A549 (cell line): ENCODE measurements at regions not wholly inside any gene's neighbourhood (a gene's known extent, or its start where the extent isn't known, plus 50 kb on each side); places are given as distances from the start of the nearest gene placed in this dataset.

Source experiments
- ATAC-seq, 2 experiments: fragments of 200-7000 bp in 1 of 2; fragments of >200 bp in 1 of 2; cut with Nextera tagmentation in 1 of 2; cut with Tn5 transposase in 1 of 2; 3 replicates each; pipeline versions ENCODE4 v1.8.0 to v1.9.1; 2018 to 2020; ENCODE audit warnings: mild to moderate bottlenecking in 1 of 2, moderate library complexity in 1 of 2
- CTCF ChIA-PET: fragments of 300-600 bp; sonication (Branson Sonifier 250); formaldehyde crosslinking; extraction: SDS; loops from one replicate; lab custom pipeline; 2021; ENCODE audit warnings: antibody characterized with exemption, inconsistent platforms; lab: Yijun Ruan, JAX
- POLR2A ChIA-PET: fragments of 350-600 bp; formaldehyde crosslinking; extraction: SDS; loops from one replicate; lab custom pipeline; 2021; ENCODE audit warnings: antibody characterized with exemption, inconsistent platforms; lab: Yijun Ruan, JAX
- DNase-seq, 2 experiments: peaks; one replicate each; pipeline versions ENCODE4 v3.0.0 to v3.0.0-alpha.2; 2011 to 2016; ENCODE audit warnings: low read depth in 1 of 2, low spot score in 1 of 2
- FAIRE-seq: peaks from 2 replicates; lab custom pipeline; 2011; peaks lifted over from hg19 to GRCh38; lab: Jason Lieb, UNC
- H3K27ac ChIP-seq, 2 experiments: fragments of >200 bp; sonication (Bioruptor Twin); formaldehyde crosslinking; 3 replicates each; pipeline ENCODE4 v1.5.1; 2016 to 2017
- H3K4me1 ChIP-seq: fragments of >200 bp; sonication (Bioruptor Twin); formaldehyde crosslinking; 3 replicates; pipeline ENCODE4 v1.6.1; 2016
- H3K4me2 ChIP-seq: fragments of >200 bp; sonication (Bioruptor Twin); formaldehyde crosslinking; 3 replicates; pipeline ENCODE4 v1.6.1; 2016
- H3K4me3 ChIP-seq: fragments of >200 bp; sonication (Bioruptor Twin); formaldehyde crosslinking; 3 replicates; pipeline ENCODE4 v1.5.1; 2016
- H3K9me3 ChIP-seq: fragments of >200 bp; sonication (Bioruptor Twin); formaldehyde crosslinking; 3 replicates; pipeline ENCODE4 v1.6.1; 2016
- BHLHE40 ChIP-seq: IDR thresholded peaks from 2 replicates; pipeline ENCODE4 v1.6.1; 2012; ENCODE audit warnings: low read depth, low read length, inconsistent platforms
- CEBPB ChIP-seq, 2 experiments: fragments of >200 bp in 1 of 2; sonication (Bioruptor Twin) in 1 of 2; formaldehyde crosslinking in 1 of 2; IDR thresholded peaks; 2 replicates each; pipeline ENCODE4 v1.6.1; 2012 to 2016
- EP300 ChIP-seq, 2 experiments: fragments of >200 bp; sonication (Bioruptor Twin); formaldehyde crosslinking; IDR thresholded peaks; 2 replicates in 1 of 2; 3 replicates in 1 of 2; pipeline ENCODE4 v1.6.1; 2016 to 2017
- ESRRA ChIP-seq: fragments of 150-350 bp; IDR thresholded peaks from 2 replicates; pipeline ENCODE4 v1.6.1; 2014; ENCODE audit warnings: mild to moderate bottlenecking, low read length, borderline replicate concordance
- FOSB ChIP-seq: fragments of 250-450 bp; sonication (Bioruptor Pico); IDR thresholded peaks from 2 replicates; pipeline ENCODE4 v1.5.0; 2020; ENCODE audit warnings: mild to moderate bottlenecking, moderate library complexity
- FOXS1 ChIP-seq: fragments of 250-450 bp; sonication (Bioruptor Pico); IDR thresholded peaks from 2 replicates; pipeline ENCODE4 v1.5.0; 2020; ENCODE audit warnings: mild to moderate bottlenecking, moderate library complexity
- GATA3 ChIP-seq: IDR thresholded peaks from 2 replicates; pipeline ENCODE4 v1.6.1; 2012; ENCODE audit warnings: borderline replicate concordance
- HOXB5 ChIP-seq: fragments of 250-450 bp; sonication (Bioruptor Pico); IDR thresholded peaks from 2 replicates; pipeline ENCODE4 v1.5.0; 2020; ENCODE audit warnings: mild to moderate bottlenecking, moderate library complexity
- JUN ChIP-seq, 2 experiments: fragments of >200 bp; sonication (Bioruptor Twin); formaldehyde crosslinking; IDR thresholded peaks; 2 replicates in 1 of 2; 3 replicates in 1 of 2; pipeline ENCODE4 v1.6.1; 2016 to 2017
- KDM1A ChIP-seq: fragments of 200-600 bp; sonication (generic); IDR thresholded peaks from 2 replicates; pipeline ENCODE4 v1.6.1; 2016; ENCODE audit warnings: low read depth, mild to moderate bottlenecking
- MAFK ChIP-seq: fragments of 450-650 bp; IDR thresholded peaks from 2 replicates; pipeline ENCODE4 v1.6.1; 2014; ENCODE audit not compliant: partially characterized antibody
- MYC ChIP-seq: IDR thresholded peaks from 2 replicates; pipeline ENCODE4 v1.6.1; 2012; ENCODE audit warnings: mild to moderate bottlenecking, inconsistent platforms, low read length, improper control_type of control experiment, borderline replicate concordance
- POLR2AphosphoS2 ChIP-seq: conservative IDR thresholded peaks from 2 replicates; pipeline ENCODE4 v1.6.1; 2012; ENCODE audit warnings: low read length, improper control_type of control experiment, inconsistent platforms
- RCOR1 ChIP-seq: fragments of 150-350 bp; IDR thresholded peaks from 2 replicates; pipeline ENCODE4 v1.6.1; 2014; ENCODE audit warnings: antibody characterized with exemption, low read length, low read depth
- SMC3 ChIP-seq: fragments of >200 bp; sonication (Bioruptor Twin); formaldehyde crosslinking; IDR thresholded peaks from 3 replicates; pipeline ENCODE4 v1.6.1; 2018; ENCODE audit warnings: inconsistent platforms
- WGBS: methylation state at CpG from one replicate; pipeline ENCODE4 v1.1.6; 2017; ENCODE audit errors: missing lambda C conversion rate; 5-methylcytosine and 5-hydroxymethylcytosine counted together
- TF ChIP-seq, protein P1 (sequence below): fragments of 450-650 bp; IDR thresholded peaks from 2 replicates; pipeline ENCODE4 v1.6.1; 2014; ENCODE audit warnings: antibody characterized with exemption
- TF ChIP-seq, protein P2 (sequence below): fragments of >200 bp; sonication (Bioruptor Twin); formaldehyde crosslinking; IDR thresholded peaks from 3 replicates; pipeline ENCODE4 v1.6.1; 2016
- TF ChIP-seq, protein P3 (sequence below): IDR thresholded peaks from 2 replicates; pipeline ENCODE4 v1.6.1; 2012
- TF ChIP-seq, protein P4 (sequence below): IDR thresholded peaks from 2 replicates; pipeline ENCODE4 v1.6.1; 2012
- TF ChIP-seq, protein P5 (sequence below): fragments of >200 bp; sonication (Bioruptor Twin); formaldehyde crosslinking; IDR thresholded peaks from 3 replicates; pipeline ENCODE4 v1.5.1; 2016

DNA sequence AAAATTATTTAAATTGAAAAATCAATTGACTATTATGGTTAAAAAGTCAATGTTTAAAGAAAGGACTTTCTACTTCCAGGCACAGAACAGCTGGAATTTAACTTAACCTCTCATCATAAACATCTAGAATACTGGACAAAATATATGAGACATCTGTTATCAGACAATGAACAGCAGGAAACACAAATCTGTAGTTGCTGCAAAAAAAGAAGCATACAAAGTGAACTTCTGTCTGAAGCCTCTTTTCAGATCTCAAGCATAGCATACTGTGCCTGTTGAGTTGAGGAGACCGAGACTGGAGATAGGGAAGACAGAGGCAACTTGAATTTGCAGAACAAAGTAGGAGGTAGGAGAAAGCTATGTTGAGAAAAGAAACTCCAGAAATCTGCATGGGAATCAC is 140.0 kb upstream of the CBLB start:
- DNase-seq, result no peak
- 29% methylated on average over 1 of the region's 1 CpG for WGBS
- ATAC-seq, result no peak
- TF ChIP-seq BHLHE40 (no peak), FOXS1 (CRISPR knock-in tag) (no peak), GATA3 (no peak), RCOR1 (no peak), ESRRA (no peak), MYC (no peak)
- TF ChIP-seq, protein P1, sequence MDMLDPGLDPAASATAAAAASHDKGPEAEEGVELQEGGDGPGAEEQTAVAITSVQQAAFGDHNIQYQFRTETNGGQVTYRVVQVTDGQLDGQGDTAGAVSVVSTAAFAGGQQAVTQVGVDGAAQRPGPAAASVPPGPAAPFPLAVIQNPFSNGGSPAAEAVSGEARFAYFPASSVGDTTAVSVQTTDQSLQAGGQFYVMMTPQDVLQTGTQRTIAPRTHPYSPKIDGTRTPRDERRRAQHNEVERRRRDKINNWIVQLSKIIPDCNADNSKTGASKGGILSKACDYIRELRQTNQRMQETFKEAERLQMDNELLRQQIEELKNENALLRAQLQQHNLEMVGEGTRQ, result no peak
- TF ChIP-seq, protein P2, sequence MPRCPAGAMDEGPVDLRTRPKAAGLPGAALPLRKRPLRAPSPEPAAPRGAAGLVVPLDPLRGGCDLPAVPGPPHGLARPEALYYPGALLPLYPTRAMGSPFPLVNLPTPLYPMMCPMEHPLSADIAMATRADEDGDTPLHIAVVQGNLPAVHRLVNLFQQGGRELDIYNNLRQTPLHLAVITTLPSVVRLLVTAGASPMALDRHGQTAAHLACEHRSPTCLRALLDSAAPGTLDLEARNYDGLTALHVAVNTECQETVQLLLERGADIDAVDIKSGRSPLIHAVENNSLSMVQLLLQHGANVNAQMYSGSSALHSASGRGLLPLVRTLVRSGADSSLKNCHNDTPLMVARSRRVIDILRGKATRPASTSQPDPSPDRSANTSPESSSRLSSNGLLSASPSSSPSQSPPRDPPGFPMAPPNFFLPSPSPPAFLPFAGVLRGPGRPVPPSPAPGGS, result no peak
- TF ChIP-seq, protein P3, sequence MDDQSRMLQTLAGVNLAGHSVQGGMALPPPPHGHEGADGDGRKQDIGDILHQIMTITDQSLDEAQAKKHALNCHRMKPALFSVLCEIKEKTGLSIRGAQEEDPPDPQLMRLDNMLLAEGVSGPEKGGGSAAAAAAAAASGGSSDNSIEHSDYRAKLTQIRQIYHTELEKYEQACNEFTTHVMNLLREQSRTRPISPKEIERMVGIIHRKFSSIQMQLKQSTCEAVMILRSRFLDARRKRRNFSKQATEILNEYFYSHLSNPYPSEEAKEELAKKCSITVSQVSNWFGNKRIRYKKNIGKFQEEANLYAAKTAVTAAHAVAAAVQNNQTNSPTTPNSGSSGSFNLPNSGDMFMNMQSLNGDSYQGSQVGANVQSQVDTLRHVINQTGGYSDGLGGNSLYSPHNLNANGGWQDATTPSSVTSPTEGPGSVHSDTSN, result no peak
- TF ChIP-seq, protein P4, sequence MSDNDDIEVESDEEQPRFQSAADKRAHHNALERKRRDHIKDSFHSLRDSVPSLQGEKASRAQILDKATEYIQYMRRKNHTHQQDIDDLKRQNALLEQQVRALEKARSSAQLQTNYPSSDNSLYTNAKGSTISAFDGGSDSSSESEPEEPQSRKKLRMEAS, result no peak
- ChIA-PET POLR2A (no interaction called here), CTCF (interaction anchor here (1.1 to 1.3 kb wide), 2 partner anchors 9 to 11 kb away, joined by 3 to 5 read pairs; no protein-coding TSS in a partner anchor)
- Histone ChIP-seq H3K9me3 (no peaks in the 10 kb centered on the region), H3K4me1 (peaks cover 6% of the 10 kb centered on the region; the same call in 1 of the 3 replicates), H3K4me3 (no peak overlapping the region), H3K4me2 (no peak overlapping the region), H3K27ac (no peak overlapping the region)
- FAIRE-seq, result peak; percentile 32

DNA sequence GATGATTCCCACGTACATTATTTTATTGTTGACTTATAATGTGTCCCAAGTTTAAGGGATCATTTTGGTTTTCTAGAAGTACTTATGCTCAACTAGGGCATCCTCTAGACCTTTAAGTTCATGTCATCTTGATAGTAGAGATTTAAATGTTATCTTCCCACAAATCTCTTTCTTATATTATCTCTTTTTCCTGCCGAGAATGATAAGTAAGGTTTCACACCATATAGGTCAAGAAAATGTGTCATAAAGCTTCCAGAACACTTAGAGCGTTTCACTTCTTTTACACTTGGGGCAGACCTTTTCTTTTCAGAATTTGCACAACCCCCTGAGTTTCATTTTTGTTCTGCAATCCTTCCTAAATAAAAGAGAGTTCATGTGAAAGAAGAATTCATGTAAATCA is 142.0 kb upstream of the CBLB start:
- no peaks in the 10 kb centered on the region for H3K4me1 ChIP-seq
- WGBS, result 68% methylated on average over 3 of the region's 3 CpGs
- no peak overlapping the region for H3K4me2 ChIP-seq
- TF ChIP-seq CEBPB (IDR thresholded peaks at IDR 0.05) (no peak), HOXB5 (CRISPR knock-in tag) (no peak), EP300 (IDR thresholded peaks at IDR 0.05) (no peak)
- FAIRE-seq, result no peak
- H3K27ac ChIP-seq, result no peak overlapping the region
- ATAC-seq, result no peak
- no peak overlapping the region for H3K4me3 ChIP-seq
- POLR2A ChIA-PET, result no interaction called here
- no peak for DNase-seq
- CTCF ChIA-PET, result no interaction called here
- no peaks in the 10 kb centered on the region for H3K9me3 ChIP-seq

DNA sequence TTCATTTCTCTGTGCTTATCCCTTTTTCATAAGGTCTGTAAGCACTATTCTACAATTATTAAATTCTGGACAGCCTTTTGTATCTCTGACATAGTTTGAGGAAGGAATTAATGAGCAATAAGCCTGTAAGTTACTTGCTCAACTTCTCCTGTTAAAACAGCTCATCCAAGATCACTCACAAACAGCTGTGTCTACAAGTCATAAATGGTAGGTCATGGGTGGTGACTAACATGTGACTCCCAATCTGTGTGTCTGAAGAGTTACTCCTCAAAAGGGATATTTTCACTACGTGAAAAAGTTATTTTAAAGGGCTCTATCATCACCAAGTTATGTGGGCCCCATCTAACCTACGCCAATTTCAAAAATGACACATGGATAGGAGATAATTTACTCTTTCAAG is 145.2 kb upstream of the CBLB start:
- no peaks in the 10 kb centered on the region for H3K4me1 ChIP-seq
- H3K27ac ChIP-seq, result no peak overlapping the region
- no peaks in the 10 kb centered on the region for H3K9me3 ChIP-seq
- POLR2A ChIA-PET, result no interaction called here
- TF ChIP-seq POLR2AphosphoS2 (no peak), EP300 (IDR thresholded peaks at IDR 0.05) (peak in 1 of 2 experiments; percentile 17; a peak in 1 of 5 replicates), KDM1A (no peak)
- ATAC-seq, result peak in 1 of 2 experiments; percentile 54; a peak in 1 of 6 replicates
- no peak overlapping the region for H3K4me3 ChIP-seq
- 48% methylated on average over 2 of the region's 2 CpGs for WGBS
- CTCF ChIA-PET, result no interaction called here
- no peak for FAIRE-seq
- H3K4me2 ChIP-seq, result no peak overlapping the region
- DNase-seq, result peak in 1 of 2 experiments; percentile 35

DNA sequence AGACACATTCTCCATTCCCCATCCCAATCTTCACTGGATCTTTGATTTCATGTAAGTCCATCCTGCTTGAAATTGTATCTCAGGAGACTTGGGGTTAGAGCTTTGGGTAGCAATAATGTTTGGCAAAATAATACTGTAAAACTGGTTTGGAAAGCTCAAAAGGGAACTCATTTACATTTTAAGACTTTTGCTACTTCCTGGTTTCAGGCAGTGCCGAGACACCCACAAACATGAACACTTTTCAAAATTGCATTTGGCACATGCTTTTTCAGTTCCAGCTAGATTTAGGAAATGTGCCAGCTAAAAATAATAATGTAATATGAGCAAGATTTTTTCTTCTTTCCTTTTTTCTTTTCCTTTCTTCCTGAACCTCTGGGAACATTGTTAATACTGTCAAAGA is 145.7 kb upstream of the CBLB start:
- no peak overlapping the region for H3K4me2 ChIP-seq
- peak overlapping the region in 1 of 2 experiments; percentile 6; a peak in 1 of 6 replicates for H3K27ac ChIP-seq
- ChIA-PET CTCF (interaction anchor here (0.9 kb wide), 1 partner anchor 11 kb away, joined by 3 read pairs; no protein-coding TSS in a partner anchor), POLR2A (no interaction called here)
- 88% methylated on average over 1 of the region's 1 CpG for WGBS
- no peaks in the 10 kb centered on the region for H3K9me3 ChIP-seq
- DNase-seq (no peak), ATAC-seq (no peak), FAIRE-seq (no peak)
- no peaks in the 10 kb centered on the region for H3K4me1 ChIP-seq
- TF ChIP-seq MAFK (no peak), ESRRA (no peak), FOSB (no peak), SMC3 (no peak), JUN (IDR thresholded peaks at IDR 0.05) (no peak)
- TF ChIP-seq, protein P5, sequence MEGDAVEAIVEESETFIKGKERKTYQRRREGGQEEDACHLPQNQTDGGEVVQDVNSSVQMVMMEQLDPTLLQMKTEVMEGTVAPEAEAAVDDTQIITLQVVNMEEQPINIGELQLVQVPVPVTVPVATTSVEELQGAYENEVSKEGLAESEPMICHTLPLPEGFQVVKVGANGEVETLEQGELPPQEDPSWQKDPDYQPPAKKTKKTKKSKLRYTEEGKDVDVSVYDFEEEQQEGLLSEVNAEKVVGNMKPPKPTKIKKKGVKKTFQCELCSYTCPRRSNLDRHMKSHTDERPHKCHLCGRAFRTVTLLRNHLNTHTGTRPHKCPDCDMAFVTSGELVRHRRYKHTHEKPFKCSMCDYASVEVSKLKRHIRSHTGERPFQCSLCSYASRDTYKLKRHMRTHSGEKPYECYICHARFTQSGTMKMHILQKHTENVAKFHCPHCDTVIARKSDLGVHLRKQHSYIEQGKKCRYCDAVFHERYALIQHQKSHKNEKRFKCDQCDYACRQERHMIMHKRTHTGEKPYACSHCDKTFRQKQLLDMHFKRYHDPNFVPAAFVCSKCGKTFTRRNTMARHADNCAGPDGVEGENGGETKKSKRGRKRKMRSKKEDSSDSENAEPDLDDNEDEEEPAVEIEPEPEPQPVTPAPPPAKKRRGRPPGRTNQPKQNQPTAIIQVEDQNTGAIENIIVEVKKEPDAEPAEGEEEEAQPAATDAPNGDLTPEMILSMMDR, result no peak
- TF ChIP-seq, protein P2, result no peak
- TF ChIP-seq, protein P3, result no peak
- no peak overlapping the region for H3K4me3 ChIP-seq
